Epithelial cell of proximal tubule (primary cell): ENCODE measurements at regions not wholly inside any gene's neighbourhood (a gene's known extent, or its start where the extent isn't known, plus 50 kb on each side); places are given as distances from the start of the nearest gene placed in this dataset.

Experiments used
- DNase-seq: peaks from one replicate; pipeline ENCODE4 v3.0.0-alpha.2; 2011; ENCODE audit warnings: low read depth
- H3K4me3 ChIP-seq: 2 replicates; pipeline ENCODE4 v1.5.1; 2011; ENCODE audit warnings: low read depth, mild to moderate bottlenecking, low read length
- TF ChIP-seq, protein P1 (sequence below): conservative IDR thresholded peaks from 2 replicates; pipeline ENCODE4 v1.5.1; 2012; ENCODE audit warnings: low read depth, mild to moderate bottlenecking, low read length

DNA sequence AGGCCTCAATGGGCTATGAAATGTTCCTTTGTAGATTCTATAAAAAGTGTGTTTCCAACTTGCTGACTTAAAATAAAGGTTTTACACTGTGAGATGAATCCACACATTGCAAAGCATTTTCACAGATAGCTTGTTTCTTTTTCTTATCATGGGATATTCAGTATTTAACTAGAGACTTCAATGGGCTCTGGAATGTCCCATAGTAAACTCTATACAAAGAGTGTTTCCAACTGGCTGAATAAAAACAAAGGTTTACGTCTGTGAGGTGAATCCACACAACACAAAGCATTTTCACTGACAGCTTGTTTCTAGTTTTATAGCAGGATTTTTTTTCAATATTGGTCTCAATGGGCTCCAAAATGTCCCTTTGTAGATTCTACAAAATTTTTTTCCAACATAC, 550.1 kb downstream of the KCNJ18 start:
- TF ChIP-seq, protein P1, sequence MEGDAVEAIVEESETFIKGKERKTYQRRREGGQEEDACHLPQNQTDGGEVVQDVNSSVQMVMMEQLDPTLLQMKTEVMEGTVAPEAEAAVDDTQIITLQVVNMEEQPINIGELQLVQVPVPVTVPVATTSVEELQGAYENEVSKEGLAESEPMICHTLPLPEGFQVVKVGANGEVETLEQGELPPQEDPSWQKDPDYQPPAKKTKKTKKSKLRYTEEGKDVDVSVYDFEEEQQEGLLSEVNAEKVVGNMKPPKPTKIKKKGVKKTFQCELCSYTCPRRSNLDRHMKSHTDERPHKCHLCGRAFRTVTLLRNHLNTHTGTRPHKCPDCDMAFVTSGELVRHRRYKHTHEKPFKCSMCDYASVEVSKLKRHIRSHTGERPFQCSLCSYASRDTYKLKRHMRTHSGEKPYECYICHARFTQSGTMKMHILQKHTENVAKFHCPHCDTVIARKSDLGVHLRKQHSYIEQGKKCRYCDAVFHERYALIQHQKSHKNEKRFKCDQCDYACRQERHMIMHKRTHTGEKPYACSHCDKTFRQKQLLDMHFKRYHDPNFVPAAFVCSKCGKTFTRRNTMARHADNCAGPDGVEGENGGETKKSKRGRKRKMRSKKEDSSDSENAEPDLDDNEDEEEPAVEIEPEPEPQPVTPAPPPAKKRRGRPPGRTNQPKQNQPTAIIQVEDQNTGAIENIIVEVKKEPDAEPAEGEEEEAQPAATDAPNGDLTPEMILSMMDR: no peak
- H3K4me3 ChIP-seq: no peak overlapping the region
- no peak for DNase-seq

DNA sequence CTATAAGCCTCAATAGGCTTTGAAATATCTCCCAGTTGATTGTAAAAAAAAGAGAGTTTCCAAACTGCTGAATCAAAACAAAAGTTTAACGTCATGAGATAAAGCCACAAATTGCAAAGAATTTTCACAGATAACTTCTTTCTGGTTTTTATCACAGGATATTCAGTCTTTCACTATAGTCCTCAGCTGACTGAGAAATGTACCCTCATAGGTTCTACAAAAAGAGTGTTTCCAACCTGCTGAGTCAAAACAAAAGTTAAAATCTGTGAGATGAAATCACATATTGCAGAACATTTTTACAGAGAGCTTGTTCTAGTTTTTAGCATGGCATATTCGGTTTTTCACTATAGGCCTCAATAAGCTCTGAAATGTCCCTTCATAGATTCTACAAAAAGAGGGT, 559.2 kb downstream of the KCNJ18 start:
- H3K4me3 ChIP-seq: no peak overlapping the region
- no peak for DNase-seq
- TF ChIP-seq, protein P1: no peak

DNA sequence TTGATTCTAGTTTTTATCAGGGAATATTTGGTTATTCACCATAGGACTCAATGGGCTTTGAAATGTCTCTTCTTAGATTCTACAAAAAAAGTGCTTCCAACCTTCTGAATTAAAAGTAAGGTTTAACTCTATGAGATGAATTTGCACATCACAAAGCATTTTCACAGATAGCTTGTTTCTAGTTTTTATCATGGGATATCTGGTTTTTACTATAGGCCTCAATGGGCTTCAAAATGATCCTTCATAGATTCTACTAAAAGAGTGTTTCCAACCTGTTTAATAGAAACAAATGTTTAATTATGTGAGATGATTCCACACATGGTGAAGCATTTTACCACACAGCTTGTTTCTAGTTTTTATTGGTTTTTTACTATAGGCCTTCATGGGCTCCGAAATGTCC, 560.7 kb downstream of the KCNJ18 start:
- DNase-seq: no peak
- TF ChIP-seq, protein P1: no peak

DNA sequence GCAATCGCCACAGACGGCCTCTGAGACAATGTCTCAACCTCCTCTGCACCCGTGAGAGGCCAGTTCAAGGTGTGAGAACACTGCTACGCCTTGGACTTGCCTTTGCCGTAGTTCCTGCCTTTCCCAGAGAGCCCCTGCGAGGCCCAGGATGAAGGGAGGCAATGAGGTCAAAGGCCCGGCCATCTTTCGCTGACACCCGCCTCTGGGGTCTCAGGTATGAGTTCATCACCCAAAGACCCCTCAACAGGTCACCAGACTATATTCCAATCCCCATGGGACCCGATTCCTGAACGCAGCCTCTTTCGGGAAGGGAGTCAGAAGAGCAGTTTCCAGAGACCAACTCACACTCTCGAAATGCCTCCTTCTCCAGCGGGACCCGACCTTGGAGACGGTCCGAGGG, 573.5 kb downstream of the KCNJ18 start:
- H3K4me3 ChIP-seq: no peak overlapping the region
- DNase-seq: no peak
- TF ChIP-seq, protein P1: no peak

More for the DNA sequence above, 560.7 kb downstream of the KCNJ18 start:
- H3K4me3 ChIP-seq: no peak overlapping the region

DNA sequence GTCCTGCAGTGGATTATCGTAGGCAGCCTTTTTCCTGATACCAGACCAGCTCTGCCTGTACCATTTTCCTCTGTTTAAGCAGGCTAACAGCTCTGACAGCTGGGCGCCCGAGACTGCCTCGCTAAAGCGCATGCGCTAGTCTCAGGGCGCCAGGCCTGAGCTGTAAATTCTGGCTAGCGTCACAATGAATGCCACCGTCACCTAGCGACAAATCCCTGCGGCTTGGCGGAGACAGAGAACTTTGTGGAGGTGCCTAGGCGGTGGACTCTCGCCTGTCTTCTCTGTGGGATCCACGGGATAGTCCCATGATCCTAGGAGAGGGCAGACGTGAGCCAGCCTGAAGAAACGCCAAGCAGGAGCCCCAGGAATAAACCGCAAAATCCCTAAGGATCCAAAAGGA, 573.9 kb downstream of the KCNJ18 start:
- no peak overlapping the region for H3K4me3 ChIP-seq
- TF ChIP-seq, protein P1: no peak
- no peak for DNase-seq

DNA sequence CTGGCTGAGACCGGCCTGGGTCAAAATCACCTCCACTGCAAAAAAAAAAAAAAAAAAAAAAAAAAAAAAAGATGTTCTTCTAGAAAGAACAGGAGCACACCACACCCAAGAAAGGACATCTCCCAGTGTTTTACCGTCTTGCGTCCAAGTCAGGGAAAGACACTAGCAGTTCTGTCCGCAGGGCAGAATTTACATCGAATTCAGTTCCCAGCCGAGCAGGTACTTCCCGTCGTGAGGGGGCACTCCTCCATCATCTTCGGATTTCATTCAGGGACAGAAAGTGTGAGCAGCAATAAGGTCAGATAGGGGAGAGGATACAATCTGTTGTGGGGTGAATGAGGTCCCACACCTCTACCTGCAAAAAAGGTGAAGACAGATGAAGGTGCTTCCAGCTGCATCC, 574.7 kb downstream of the KCNJ18 start:
- TF ChIP-seq, protein P1: no peak
- no peak overlapping the region for H3K4me3 ChIP-seq
- DNase-seq: no peak

DNA sequence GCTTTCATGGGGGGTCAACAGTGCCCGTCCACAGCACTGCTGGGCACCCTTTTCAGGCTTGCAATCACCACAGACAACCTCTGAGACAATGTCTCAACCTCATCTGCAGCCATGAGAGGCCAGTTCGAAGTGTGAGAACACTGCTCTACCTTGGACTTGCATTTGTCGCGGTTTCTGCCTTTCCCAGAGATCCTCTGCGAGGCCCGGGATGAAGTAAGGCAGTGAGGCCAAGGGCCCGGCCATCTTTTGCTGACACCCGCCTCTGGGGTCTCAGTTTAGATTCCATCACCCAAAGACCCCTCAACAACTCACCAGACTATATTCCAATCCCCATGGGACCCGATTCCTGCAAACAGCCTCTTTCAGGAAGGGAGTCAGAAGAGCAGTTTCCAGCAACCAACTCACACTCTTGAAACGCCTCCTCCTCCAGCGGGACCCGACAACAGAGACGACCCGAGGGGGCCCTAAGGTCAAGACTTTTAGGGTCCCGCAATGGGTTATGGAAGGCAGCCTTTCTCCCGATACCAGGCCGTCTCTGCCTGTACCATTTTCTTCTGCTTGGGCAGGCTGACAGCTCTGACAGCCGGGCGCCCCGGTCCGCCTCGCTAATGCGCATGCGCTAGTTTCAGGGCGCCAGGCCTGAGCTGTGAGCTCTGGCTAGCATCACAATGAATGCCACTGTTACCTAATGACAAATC, 576.0 kb downstream of the KCNJ18 start:
- H3K4me3 ChIP-seq: no peak overlapping the region

More for the DNA sequence above, 576.0 kb downstream of the KCNJ18 start:
- DNase-seq: no peak
- TF ChIP-seq, protein P1: no peak
